HCT116 (cell line): ENCODE measurements at regions not wholly inside any gene's neighbourhood (a gene's known extent, or its start where the extent isn't known, plus 50 kb on each side); places are given as distances from the start of the nearest gene placed in this dataset.

Experiments used
- CEBPB ChIP-seq: IDR thresholded peaks from 2 replicates; pipeline ENCODE4 v1.6.1; 2012; ENCODE audit warnings: low read depth
- CTCF ChIP-seq, 3 experiments: fragments of 200-600 bp in 1 of 3; sonication (generic) in 1 of 3; IDR thresholded peaks in 2 of 3; conservative IDR thresholded peaks in 1 of 3; 2 replicates each; pipeline ENCODE4 v1.5.1; 2012 to 2017; ENCODE audit warnings: low read depth in 2 of 3, low read length in 2 of 3, antibody characterized with exemption in 1 of 3, borderline replicate concordance in 1 of 3, control low read depth in 1 of 3, mild to moderate bottlenecking in 1 of 3, mixed read lengths in 1 of 3, mixed run types in 1 of 3, moderate library complexity in 1 of 3; ENCODE audit not compliant: insufficient read depth in 1 of 3
- EZH2 ChIP-seq: fragments of 200-600 bp; sonication (generic); IDR thresholded peaks from 2 replicates; pipeline ENCODE4 v1.6.1; 2017; ENCODE audit warnings: antibody characterized with exemption, mixed run types
- EZH2phosphoT487 ChIP-seq: fragments of 200-600 bp; IDR thresholded peaks from 2 replicates; pipeline ENCODE4 v1.6.1; 2018; ENCODE audit warnings: antibody characterized with exemption, borderline replicate concordance
- MAX ChIP-seq: IDR thresholded peaks from 2 replicates; pipeline ENCODE4 v1.6.1; 2012
- POLR2A ChIP-seq: IDR thresholded peaks from 2 replicates; pipeline ENCODE4 v1.7.0; 2011; ENCODE audit warnings: borderline replicate concordance; ENCODE audit not compliant: insufficient read depth, insufficient read length; ENCODE audit errors: extremely low read depth
- POLR2AphosphoS5 ChIP-seq: IDR thresholded peaks from 2 replicates; pipeline ENCODE4 v1.6.1; 2011; ENCODE audit warnings: mild to moderate bottlenecking, low read depth, low read length, moderate library complexity
- REST ChIP-seq: IDR thresholded peaks from 2 replicates; pipeline ENCODE4 v1.6.1; 2012; ENCODE audit warnings: low read depth
- TCF7L2 ChIP-seq: IDR thresholded peaks from 2 replicates; pipeline ENCODE4 v1.7.0; 2011; ENCODE audit warnings: borderline replicate concordance, inconsistent platforms; ENCODE audit not compliant: insufficient read depth, insufficient read length; ENCODE audit errors: extremely low read depth
- ZNF274 ChIP-seq: fragments of 200-500 bp; sonication (Bioruptor generic); IDR thresholded peaks from 2 replicates; pipeline ENCODE4 v1.6.1; 2014; ENCODE audit warnings: mild to moderate bottlenecking, low read depth, low read length, inconsistent platforms

GRCh38 chrX:151815398-151815797 is 80.9 kb downstream of the CNGA2 start:
- TF ChIP-seq CTCF (IDR thresholded peaks at IDR 0.05 in 2 of 3, conservative IDR thresholded peaks at IDR 0.05 in 1 of 3; ENCODE audit: borderline replicate concordance in 1 of 3, insufficient read depth in 1 of 3, low read depth in 2 of 3, low read length in 2 of 3) (no peak), REST (no peak), POLR2AphosphoS5 (no peak), EZH2phosphoT487 (no peak), EZH2 (no peak), POLR2A (no peak), MAX (no peak), ZNF274 (no peak), CEBPB (no peak), TCF7L2 (no peak)
